NOMO-1 treated with dmso at 0.1 percent for 144 hours (cell line): ENCODE measurements at regions not wholly inside any gene's neighbourhood (a gene's known extent, or its start where the extent isn't known, plus 50 kb on each side); places are given as distances from the start of the nearest gene placed in this dataset.

ENCODE experiments used
- DNase-seq: peaks from one replicate; lab custom pipeline; 2025; ENCODE audit not compliant: unreplicated experiment; lab: John Stamatoyannopoulos, UW

DNA sequence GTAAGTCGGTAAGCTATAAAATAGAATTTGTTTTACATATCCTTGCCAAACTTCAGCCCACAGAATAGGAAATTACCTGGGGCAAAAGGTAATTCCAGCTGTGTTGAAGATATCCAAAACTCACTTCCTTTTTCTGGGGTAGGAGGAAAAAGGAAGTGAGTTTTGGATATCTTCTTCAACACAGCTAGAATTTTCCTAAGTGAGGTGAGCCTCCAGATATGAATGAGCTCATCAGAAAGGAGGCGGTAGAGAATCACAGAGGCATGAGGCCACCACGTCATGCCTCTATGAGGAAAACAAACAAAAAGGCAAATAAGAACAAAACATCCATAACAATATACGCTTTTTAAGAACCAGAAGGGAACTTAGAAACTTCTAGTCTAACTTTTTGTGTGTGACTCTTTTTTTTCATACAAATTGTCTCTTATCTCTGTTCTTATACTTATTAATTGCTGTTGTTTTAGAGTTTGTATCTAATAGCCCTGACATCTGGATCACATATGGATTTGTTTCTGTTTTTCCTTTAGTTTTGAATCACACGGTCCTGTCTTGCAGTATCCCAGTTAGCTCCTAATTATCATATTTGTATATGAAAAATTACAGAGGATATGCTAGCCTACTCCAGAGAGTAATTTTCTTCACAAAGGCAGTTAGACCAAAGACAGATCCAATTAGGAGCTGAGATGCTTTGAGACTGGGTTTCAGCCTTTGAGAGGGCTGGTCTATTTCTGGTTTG is 104.5 kb downstream of the RBM43 start:
- DNase-seq = no peak

- DNase-seq = no peak
Observed at GRCh38 chr2:151156431-151156830, 105.2 kb downstream of the RBM43 start.

- no peak for DNase-seq
Observed at GRCh38 chr2:151153601-151154000, 108.1 kb downstream of the RBM43 start.

DNA sequence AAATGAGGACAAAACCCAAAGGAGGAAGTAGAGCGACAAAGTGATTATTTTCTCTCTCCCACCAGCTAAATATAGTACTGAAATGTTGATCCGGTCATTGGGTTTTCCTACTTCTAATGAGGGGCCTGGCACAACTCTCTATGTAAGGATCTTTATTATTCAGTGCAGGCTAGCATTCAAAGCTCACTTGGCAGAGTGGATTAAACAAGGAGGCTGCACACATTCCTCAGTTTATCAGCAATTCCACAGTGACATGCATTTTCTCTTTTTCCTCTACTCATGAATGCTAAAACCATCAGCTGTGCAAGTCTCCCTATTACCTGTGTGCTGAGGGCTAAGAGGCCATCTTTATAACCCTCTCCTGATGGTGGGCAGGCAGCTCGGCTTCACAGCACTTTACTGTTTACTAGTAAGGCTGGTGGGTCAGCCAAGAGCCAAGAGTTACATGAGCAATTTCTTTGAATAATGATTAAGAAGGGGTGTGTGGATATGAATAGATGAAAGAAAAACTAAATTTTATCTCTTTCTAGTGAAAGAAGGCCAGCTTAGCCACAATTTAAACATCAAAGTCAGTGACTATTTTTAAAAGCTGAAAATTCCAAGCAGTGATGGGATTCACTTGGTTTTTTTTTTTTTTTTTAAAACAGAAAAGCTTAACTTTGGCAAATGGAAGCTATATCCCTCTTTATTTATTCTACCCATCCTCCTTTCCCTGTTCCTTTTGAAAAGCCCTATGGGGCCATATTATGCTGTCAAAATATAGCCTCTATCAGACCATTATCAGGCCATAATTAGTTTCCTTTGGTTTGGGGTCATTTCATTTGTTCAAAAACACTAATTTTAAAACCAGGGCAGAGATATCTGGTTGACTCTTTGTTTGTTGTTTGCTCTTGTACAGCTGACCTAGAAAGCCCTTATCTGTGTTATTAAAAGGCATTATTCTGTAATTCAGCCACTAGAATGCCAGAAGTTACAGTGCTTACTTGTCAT is 111.0 kb downstream of the RBM43 start:
- peak; percentile 10 for DNase-seq

GRCh38 chr2:151138507-151138906 is 123.2 kb downstream of the RBM43 start:
- DNase-seq = no peak

DNA sequence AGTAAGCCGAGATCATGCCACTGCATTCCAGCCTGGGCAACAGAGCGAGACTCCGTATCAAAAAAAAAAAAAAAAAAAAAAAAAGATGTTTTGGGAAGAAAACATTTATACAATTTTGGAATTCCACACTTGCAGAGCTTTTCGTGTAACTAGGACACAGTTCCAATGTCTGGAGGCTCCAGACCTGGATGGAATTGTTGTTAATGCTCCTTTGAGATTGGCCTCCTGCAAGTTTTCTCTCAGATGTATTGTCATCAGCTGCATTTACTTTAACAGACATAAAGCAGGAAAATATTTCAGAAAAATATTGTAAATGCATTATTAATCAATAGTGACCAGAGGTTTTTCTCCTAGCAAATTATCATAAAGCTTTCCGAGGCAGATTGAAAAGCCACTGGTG is 124.1 kb downstream of the RBM43 start:
- no peak for DNase-seq

GRCh38 chr2:151120011-151120410 is 141.7 kb downstream of the RBM43 start:
- no peak for DNase-seq

GRCh38 chr2:151119374-151119773 is 142.3 kb downstream of the RBM43 start:
- DNase-seq = no peak

- no peak for DNase-seq
Observed at GRCh38 chr2:151118269-151118668, 143.4 kb downstream of the RBM43 start.

- DNase-seq = no peak
Observed at GRCh38 chr2:151114874-151115273, 146.8 kb downstream of the RBM43 start.

DNA sequence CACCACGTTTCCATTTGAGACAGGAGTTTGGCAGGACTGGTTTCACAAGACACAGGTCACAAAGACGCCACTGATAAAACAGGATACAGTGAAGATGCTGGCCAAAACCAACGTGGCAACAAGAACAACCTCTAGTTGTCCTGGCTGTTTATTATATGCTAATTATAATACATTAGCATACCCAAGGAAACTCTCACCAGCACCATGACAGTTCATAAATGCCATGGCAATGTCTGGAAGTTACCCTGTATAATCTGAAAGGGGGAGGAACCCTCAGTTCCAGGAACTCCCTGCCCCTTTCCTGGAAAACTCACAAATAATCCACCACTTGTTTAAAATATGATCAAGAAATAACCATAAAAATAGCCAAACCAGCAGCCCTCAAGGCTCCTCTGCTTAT is 148.3 kb downstream of the RBM43 start:
- no peak for DNase-seq

GRCh38 chr2:151111599-151112278 is 149.9 kb downstream of the RBM43 start:
- no peak for DNase-seq

GRCh38 chr2:151106805-151107506 is 154.7 kb downstream of the RBM43 start:
- DNase-seq = no peak

DNA sequence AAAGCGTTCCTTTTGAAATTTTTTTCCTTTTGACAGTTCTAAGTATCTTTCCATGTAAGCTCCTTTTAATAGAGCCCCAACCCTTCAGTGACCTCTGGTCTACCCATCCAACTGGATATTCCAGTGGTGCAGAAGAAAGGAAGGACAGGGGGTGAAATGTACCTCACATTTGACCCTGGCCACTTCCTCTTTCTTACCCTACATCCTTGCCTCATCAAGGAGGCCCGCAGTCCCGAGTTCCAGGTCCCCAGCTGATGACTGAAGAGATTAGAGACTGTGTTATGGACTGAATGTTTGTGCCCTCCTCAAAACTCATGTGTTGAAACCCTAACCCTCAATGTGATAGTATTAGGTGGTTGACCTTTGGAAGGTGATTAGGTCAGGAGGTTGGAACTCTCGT is 158.1 kb downstream of the RBM43 start:
- DNase-seq = no peak

DNA sequence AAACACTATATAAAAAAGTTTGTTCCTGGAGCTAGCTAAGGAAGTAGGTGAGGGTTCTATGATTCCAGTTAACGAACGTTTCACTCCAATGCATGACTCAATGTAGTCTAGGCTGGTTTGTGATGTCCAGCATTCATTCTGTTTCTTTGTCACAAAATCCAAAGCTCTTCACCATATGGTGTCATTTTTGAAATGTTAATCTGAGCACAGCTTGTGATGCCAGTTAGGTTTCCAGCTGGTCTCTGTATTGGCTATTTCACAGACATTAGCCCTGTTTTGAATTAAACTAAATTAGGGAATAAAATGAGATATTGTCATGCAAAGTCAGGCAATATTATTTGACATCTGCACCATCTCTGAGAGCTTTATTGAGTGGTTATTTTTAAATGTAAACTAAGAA is 159.4 kb downstream of the RBM43 start:
- DNase-seq = no peak

DNA sequence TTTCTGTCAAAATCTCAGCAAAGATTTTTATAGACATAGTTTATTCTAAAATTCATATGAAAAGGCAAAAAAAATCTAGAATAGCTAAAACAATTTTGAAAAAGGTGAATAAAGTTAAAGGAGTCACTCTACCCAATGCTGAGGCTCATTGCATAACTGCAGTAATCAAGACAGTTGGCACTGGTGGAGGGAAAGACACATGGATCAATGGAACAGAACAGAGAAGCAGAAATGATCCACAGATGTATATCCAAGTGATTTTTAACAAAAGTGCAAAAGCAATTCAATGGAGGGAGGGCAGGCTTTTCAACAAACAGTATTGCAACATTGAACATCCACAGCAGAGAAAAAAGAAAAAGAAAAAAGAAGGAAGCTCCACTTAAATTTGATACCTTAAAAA is 162.8 kb downstream of the RBM43 start:
- no peak for DNase-seq

- no peak for DNase-seq
Observed at GRCh38 chr2:151097895-151098294, 163.8 kb downstream of the RBM43 start.

DNA sequence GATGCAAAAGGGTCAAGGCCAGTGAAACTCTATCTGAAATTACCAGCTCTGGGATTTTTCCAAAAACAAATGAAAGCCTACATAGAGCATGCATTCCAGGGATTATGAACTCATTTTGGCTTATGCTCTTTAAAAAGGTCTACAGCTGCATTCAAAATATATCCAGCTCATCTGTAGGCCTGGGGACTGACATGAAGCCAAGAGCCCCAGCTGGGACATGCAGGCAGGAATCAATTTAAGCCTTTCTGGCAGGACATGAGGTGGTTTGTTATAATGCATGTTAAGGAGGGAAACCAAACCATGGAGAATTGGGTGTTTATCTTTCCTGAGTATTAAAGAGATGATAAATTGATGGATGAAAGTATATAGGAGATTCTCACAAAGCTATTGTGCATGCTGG is 164.5 kb downstream of the RBM43 start:
- no peak for DNase-seq

GRCh38 chr2:151096235-151096634 is 165.4 kb downstream of the RBM43 start:
- DNase-seq = peak; percentile 37

GRCh38 chr2:151095463-151095862 is 166.2 kb downstream of the RBM43 start:
- no peak for DNase-seq

- no peak for DNase-seq
Observed at GRCh38 chr2:151091583-151091982, 170.1 kb downstream of the RBM43 start.
